Spinal cord (tissue), 9 donors: ENCODE measurements at regions not wholly inside any gene's neighbourhood (a gene's known extent, or its start where the extent isn't known, plus 50 kb on each side); places are given as distances from the start of the nearest gene placed in this dataset.
A peak's percentile ranks its signal among the peaks of the same experiment; 100 is the strongest.

ENCODE experiments used
- DNase-seq, 6 donors: peaks; one replicate each; pipeline versions ENCODE4 v3.0.0 to v3.0.0-alpha.2; 2013 to 2015; ENCODE audit warnings: low spot score in 6 of 6, low read depth in 4 of 6
- H3K27ac ChIP-seq: one replicate; pipeline ENCODE4 v1.5.1; 2013; ENCODE audit warnings: low read depth, low read length, control low read depth
- H3K27me3 ChIP-seq: one replicate; pipeline ENCODE4 v1.6.1; 2013; ENCODE audit warnings: low read length; ENCODE audit not compliant: control insufficient read depth, insufficient read depth
- H3K36me3 ChIP-seq: one replicate; pipeline ENCODE4 v1.6.1; 2013; ENCODE audit warnings: low read length; ENCODE audit not compliant: control insufficient read depth, insufficient read depth
- H3K4me1 ChIP-seq: one replicate; pipeline ENCODE4 v1.6.1; 2013; ENCODE audit warnings: low read length; ENCODE audit not compliant: control insufficient read depth, insufficient read depth
- H3K4me3 ChIP-seq: one replicate; pipeline ENCODE4 v1.5.1; 2013; ENCODE audit warnings: low read depth, low read length, control low read depth
- H3K9me3 ChIP-seq: one replicate; pipeline ENCODE4 v1.6.1; 2013; ENCODE audit warnings: low read length; ENCODE audit not compliant: control insufficient read depth, insufficient read depth
- WGBS: methylation state at CpG from one replicate; pipeline ENCODE4 v1.1.5; 2013; ENCODE audit warnings: missing lambda C conversion rate; ENCODE audit not compliant: insufficient coverage; 5-methylcytosine and 5-hydroxymethylcytosine counted together
- donor health status: healthy.

GRCh38 chr10:78281627-78282026 lies 248.0 kb downstream of the RPS24 start:
- no peak for DNase-seq
- peaks cover 29% of the 10 kb centered on the region for H3K4me1 ChIP-seq
- H3K36me3 ChIP-seq, result no peaks in the 10 kb centered on the region
- H3K9me3 ChIP-seq, result no peaks in the 10 kb centered on the region
- WGBS, result 78% methylated on average over 4 of the region's 4 CpGs
- H3K27ac ChIP-seq, result no peak overlapping the region
- no peaks in the 10 kb centered on the region for H3K27me3 ChIP-seq
- no peak overlapping the region for H3K4me3 ChIP-seq

- H3K4me3 ChIP-seq, result no peak overlapping the region
- DNase-seq, result no peak
- no peak overlapping the region for H3K27ac ChIP-seq
- H3K36me3 ChIP-seq, result no peaks in the 10 kb centered on the region
- no peaks in the 10 kb centered on the region for H3K27me3 ChIP-seq
- WGBS, result 74% methylated on average over 2 of the region's 3 CpGs
- H3K4me1 ChIP-seq, result peaks cover 24% of the 10 kb centered on the region
- no peaks in the 10 kb centered on the region for H3K9me3 ChIP-seq
Observed at GRCh38 chr10:78283069-78283682, 249.5 kb downstream of the RPS24 start.

- Histone ChIP-seq H3K9me3 (no peaks in the 10 kb centered on the region), H3K36me3 (no peaks in the 10 kb centered on the region), H3K4me3 (no peak overlapping the region), H3K27ac (no peak overlapping the region), H3K4me1 (peaks cover 24% of the 10 kb centered on the region), H3K27me3 (no peaks in the 10 kb centered on the region)
- peak in 2 of 6 donors; percentile 55 to 78 for DNase-seq
- 48% methylated on average over 3 of the region's 4 CpGs for WGBS
Observed at GRCh38 chr10:78284381-78284780, 250.7 kb downstream of the RPS24 start.

DNA sequence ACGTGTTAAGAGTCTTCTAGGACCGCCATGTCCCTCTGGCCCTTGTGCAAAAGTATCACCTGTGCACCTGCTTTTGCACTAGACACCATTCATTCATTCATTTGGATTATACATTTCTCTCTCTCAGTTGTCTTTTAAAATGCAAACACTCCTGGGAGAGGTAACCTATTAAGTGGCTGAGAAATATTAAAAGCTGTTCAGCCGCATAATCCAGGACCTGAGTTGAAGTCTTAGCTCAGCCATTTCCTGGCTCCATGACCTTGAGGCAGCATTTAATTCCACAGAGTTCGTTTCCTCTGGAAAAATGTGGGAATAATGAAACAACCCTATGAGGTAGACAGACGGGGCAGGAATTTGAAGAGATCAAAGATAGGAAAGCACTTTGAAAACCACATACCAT lies 251.6 kb downstream of the RPS24 start:
- H3K4me3 ChIP-seq, result no peak overlapping the region
- no peaks in the 10 kb centered on the region for H3K36me3 ChIP-seq
- peaks cover 26% of the 10 kb centered on the region for H3K4me1 ChIP-seq
- no peak overlapping the region for H3K27ac ChIP-seq
- no peak for DNase-seq
- H3K9me3 ChIP-seq, result no peaks in the 10 kb centered on the region
- WGBS, result 93% methylated on average over 2 of the region's 5 CpGs
- no peaks in the 10 kb centered on the region for H3K27me3 ChIP-seq

DNA sequence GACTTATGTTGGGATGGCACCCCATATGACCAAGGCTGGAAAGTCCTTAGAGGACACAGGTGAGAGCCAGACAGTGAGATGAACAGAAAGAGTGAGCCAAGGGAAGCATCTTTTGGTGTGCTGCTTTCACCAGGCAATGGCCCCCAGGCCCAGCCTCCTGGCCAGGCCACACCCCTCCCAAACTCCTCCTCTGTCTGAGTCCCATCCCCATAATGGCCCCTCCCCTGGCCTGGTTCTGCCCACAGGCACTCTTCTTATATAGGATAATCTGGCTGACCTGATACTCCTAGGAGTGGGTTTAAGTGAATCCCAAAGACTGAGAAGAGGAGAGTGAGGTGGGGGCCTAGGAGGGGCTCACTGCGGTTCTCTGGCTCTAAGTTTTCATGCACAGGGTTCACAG lies 252.5 kb downstream of the RPS24 start:
- H3K4me1 ChIP-seq, result peaks cover 30% of the 10 kb centered on the region
- no peaks in the 10 kb centered on the region for H3K27me3 ChIP-seq
- no peaks in the 10 kb centered on the region for H3K36me3 ChIP-seq
- no peak overlapping the region for H3K4me3 ChIP-seq
- WGBS, result no CpG with 5 or more reads among the region's 1 CpG
- DNase-seq, result no peak
- no peak overlapping the region for H3K27ac ChIP-seq
- H3K9me3 ChIP-seq, result no peaks in the 10 kb centered on the region

DNA sequence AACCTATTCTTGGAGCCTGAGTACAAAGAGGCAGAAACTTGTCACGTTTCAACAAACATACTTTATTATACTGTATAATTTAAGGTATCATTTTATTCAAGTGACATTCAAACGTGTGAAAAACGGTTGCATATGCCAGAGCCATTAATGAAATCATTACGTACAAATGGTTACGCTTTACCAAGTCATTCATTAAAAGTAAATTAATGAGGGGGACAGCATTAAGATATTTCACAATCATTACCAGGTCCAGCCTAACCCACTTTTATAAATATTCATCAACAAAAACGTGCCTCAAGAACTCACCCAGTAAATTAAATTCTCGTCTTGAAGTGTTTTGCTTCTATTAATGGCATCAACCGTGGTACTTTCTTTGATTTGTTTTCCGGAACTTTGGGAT lies 253.0 kb downstream of the RPS24 start:
- no peak overlapping the region for H3K27ac ChIP-seq
- no peak for DNase-seq
- H3K9me3 ChIP-seq, result no peaks in the 10 kb centered on the region
- peaks cover 30% of the 10 kb centered on the region for H3K4me1 ChIP-seq
- no peak overlapping the region for H3K4me3 ChIP-seq
- H3K27me3 ChIP-seq, result no peaks in the 10 kb centered on the region
- WGBS, result 70% methylated on average over 2 of the region's 9 CpGs
- no peaks in the 10 kb centered on the region for H3K36me3 ChIP-seq

- H3K27me3 ChIP-seq, result no peaks in the 10 kb centered on the region
- DNase-seq, result no peak
- 100% methylated on average over 1 of the region's 1 CpG for WGBS
- no peaks in the 10 kb centered on the region for H3K9me3 ChIP-seq
- no peak overlapping the region for H3K27ac ChIP-seq
- H3K4me3 ChIP-seq, result no peak overlapping the region
- H3K36me3 ChIP-seq, result no peaks in the 10 kb centered on the region
- H3K4me1 ChIP-seq, result peaks cover 24% of the 10 kb centered on the region
Observed at GRCh38 chr10:78287618-78288017, 254.0 kb downstream of the RPS24 start.

- Histone ChIP-seq H3K4me1 (peaks cover 27% of the 10 kb centered on the region), H3K27ac (no peak overlapping the region), H3K4me3 (no peak overlapping the region), H3K27me3 (no peaks in the 10 kb centered on the region), H3K9me3 (no peaks in the 10 kb centered on the region), H3K36me3 (no peaks in the 10 kb centered on the region)
- WGBS, result 50% methylated on average over 1 of the region's 3 CpGs
- no peak for DNase-seq
Observed at GRCh38 chr10:78288663-78289062, 255.0 kb downstream of the RPS24 start.

DNA sequence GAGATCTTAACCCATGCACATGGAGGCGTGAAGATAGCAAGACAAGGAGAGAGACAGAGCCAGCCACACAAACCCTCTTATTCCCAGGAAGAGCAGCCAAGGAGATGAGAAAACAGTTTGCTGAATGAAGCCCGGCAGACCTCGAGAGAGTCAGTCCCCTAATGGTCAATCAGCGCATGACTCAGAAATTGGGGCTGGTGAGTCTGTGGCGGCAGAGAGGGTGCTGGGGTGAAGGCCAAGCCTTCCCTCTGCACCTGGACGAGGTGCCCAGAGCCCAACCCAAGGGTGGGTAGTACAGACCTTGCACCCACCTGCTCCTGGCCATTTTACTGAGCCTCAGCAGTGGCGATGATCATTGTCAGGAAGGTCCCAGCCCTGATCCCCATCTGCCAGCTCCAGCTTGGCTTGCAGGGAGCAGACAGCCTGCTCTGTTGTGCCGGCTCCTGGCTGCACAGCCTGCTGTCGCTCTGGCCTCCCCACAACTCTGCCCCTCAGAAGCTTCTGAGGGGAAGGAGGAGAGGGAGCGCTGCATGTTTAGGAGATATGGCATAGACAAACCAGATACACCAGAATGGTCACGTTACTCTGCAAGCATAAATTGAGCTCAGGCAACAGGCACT lies 256.6 kb downstream of the RPS24 start:
- 66% methylated on average over 10 of the region's 11 CpGs for WGBS
- H3K27me3 ChIP-seq, result no peaks in the 10 kb centered on the region
- no peak overlapping the region for H3K4me3 ChIP-seq
- DNase-seq, result peak in 1 of 6 donors; percentile 65
- no peaks in the 10 kb centered on the region for H3K36me3 ChIP-seq
- no peaks in the 10 kb centered on the region for H3K9me3 ChIP-seq
- peaks cover 33% of the 10 kb centered on the region for H3K4me1 ChIP-seq
- H3K27ac ChIP-seq, result no peak overlapping the region

DNA sequence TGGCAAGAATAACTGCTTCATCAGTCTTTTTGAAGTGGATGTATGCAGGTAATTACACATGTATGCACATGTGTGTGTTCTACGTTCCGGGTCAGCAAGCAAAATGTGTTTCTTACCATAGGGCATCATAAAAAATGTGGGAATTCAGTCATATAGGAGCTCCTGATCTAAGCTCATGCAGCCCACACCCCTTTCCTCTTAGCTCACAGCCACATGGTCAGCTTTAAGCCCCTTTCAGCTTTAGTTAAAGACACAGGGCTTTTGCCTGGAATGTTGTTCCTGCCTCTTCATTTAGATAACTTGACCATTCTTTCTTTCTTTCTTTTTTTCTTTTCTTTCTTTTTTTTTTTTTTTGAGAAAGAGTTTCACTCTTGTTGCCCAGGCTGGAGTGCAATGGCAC lies 258.1 kb downstream of the RPS24 start:
- no peak overlapping the region for H3K27ac ChIP-seq
- no peak overlapping the region for H3K4me3 ChIP-seq
- H3K36me3 ChIP-seq, result no peaks in the 10 kb centered on the region
- H3K9me3 ChIP-seq, result no peaks in the 10 kb centered on the region
- no CpG with 5 or more reads among the region's 2 CpGs for WGBS
- DNase-seq, result no peak
- no peaks in the 10 kb centered on the region for H3K27me3 ChIP-seq
- H3K4me1 ChIP-seq, result peaks cover 38% of the 10 kb centered on the region
